ENCODE measurements at regions not wholly inside any gene's neighbourhood (a gene's known extent, or its start where the extent isn't known, plus 50 kb on each side); places are given as distances from the start of the nearest gene placed in this dataset.

- DNase-seq = no peak
These were observed 195.4 kb upstream of the ARL4C start for GRCh38 chr2:234691968-234692955.

GRCh38 chr2:234691214-234691575, 194.3 kb upstream of the ARL4C start:
- DNase-seq = no peak

GRCh38 chr2:234690569-234691213, 193.8 kb upstream of the ARL4C start:
- DNase-seq = no peak

GRCh38 chr2:234689911-234690379, 193.1 kb upstream of the ARL4C start:
- no peak for DNase-seq

GRCh38 chr2:234687718-234688475, 191.0 kb upstream of the ARL4C start:
- DNase-seq = no peak

- DNase-seq = no peak
These were observed 189.4 kb upstream of the ARL4C start for GRCh38 chr2:234686088-234686890.

- no peak for DNase-seq
These were observed 187.6 kb upstream of the ARL4C start for GRCh38 chr2:234684466-234684865.

- no peak for DNase-seq
These were observed 187.1 kb upstream of the ARL4C start for GRCh38 chr2:234683950-234684349.

- no peak for DNase-seq
These were observed 185.8 kb upstream of the ARL4C start for GRCh38 chr2:234682492-234683228.

- DNase-seq = no peak
These were observed 184.1 kb upstream of the ARL4C start for GRCh38 chr2:234680688-234681619.

GRCh38 chr2:234679741-234680687, 183.1 kb upstream of the ARL4C start:
- no peak for DNase-seq

GRCh38 chr2:234679301-234679740, 182.4 kb upstream of the ARL4C start:
- DNase-seq = no peak

GRCh38 chr2:234678711-234679110, 181.8 kb upstream of the ARL4C start:
- DNase-seq = no peak

- no peak for DNase-seq
These were observed 181.1 kb upstream of the ARL4C start for GRCh38 chr2:234677758-234678538.

GRCh38 chr2:234676783-234677450, 180.0 kb upstream of the ARL4C start:
- DNase-seq = no peak

GRCh38 chr2:234676109-234676782, 179.4 kb upstream of the ARL4C start:
- no peak for DNase-seq

GRCh38 chr2:234674781-234675201, 177.9 kb upstream of the ARL4C start:
- DNase-seq = no peak

Data from activated naive CD4-positive, alpha-beta T cell (primary cell).